GM23248 (cell line): ENCODE measurements at regions not wholly inside any gene's neighbourhood (a gene's known extent, or its start where the extent isn't known, plus 50 kb on each side); places are given as distances from the start of the nearest gene placed in this dataset.

Experiments
- EZH2 ChIP-seq: fragments of 200-600 bp; sonication (generic); IDR thresholded peaks from 2 replicates; pipeline ENCODE4 v1.6.1; 2018; ENCODE audit warnings: antibody characterized with exemption, mild to moderate bottlenecking; ENCODE audit not compliant: insufficient read depth, poor library complexity, severe bottlenecking
- EZH2phosphoT487 ChIP-seq: fragments of 200-600 bp; sonication (generic); IDR thresholded peaks from 2 replicates; pipeline ENCODE4 v1.6.1; 2018; ENCODE audit warnings: antibody characterized with exemption, moderate library complexity, mild to moderate bottlenecking, low read depth; ENCODE audit not compliant: insufficient read depth

GRCh38 chr4:175341203-175341755 lies 423.1 kb downstream of the ADAM29 start:
- no peak for TF ChIP-seq EZH2
- TF ChIP-seq EZH2phosphoT487: no peak
